ENCODE measurements at regions not wholly inside any gene's neighbourhood (a gene's known extent, or its start where the extent isn't known, plus 50 kb on each side); places are given as distances from the start of the nearest gene placed in this dataset.
"Not testable (repeated sequence)": the region's sequence is repeated elsewhere in the genome, so short reads cannot be mapped to it uniquely, and the experiment has no call there.

DNA sequence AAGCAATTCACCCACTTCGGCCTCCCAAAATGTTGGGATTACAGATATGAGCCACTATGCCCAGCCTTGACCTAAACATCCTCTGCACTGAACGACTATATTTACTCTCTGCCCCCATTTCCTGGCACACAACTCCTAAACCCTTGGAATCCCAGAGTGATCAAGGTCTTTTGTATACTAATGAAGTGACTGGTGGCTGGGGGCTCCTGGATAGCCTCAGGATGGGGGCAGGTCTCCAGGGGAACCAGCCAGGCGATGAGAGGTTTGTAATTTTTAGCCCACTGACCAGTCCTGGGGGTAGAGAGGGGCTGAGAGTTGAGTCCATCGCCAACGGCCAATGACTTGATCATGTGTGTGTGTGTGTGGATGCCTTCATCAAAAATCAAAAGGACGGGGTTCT is 71.1 kb downstream of the FAM50B start:
- no peak for DNase-seq (ENCODE audit: low spot score)
- in situ Hi-C loops (cut with MboI; ENCODE audit: low pct_unique_long_range_greater_than_20kb, low sequenced_read_pairs, unreplicated experiment) = no loop called here
- TF ChIP-seq, protein P1, sequence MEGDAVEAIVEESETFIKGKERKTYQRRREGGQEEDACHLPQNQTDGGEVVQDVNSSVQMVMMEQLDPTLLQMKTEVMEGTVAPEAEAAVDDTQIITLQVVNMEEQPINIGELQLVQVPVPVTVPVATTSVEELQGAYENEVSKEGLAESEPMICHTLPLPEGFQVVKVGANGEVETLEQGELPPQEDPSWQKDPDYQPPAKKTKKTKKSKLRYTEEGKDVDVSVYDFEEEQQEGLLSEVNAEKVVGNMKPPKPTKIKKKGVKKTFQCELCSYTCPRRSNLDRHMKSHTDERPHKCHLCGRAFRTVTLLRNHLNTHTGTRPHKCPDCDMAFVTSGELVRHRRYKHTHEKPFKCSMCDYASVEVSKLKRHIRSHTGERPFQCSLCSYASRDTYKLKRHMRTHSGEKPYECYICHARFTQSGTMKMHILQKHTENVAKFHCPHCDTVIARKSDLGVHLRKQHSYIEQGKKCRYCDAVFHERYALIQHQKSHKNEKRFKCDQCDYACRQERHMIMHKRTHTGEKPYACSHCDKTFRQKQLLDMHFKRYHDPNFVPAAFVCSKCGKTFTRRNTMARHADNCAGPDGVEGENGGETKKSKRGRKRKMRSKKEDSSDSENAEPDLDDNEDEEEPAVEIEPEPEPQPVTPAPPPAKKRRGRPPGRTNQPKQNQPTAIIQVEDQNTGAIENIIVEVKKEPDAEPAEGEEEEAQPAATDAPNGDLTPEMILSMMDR (IDR thresholded peaks at IDR 0.05; ENCODE audit: extremely low read depth, insufficient read depth, missing control alignments) = no peak

DNA sequence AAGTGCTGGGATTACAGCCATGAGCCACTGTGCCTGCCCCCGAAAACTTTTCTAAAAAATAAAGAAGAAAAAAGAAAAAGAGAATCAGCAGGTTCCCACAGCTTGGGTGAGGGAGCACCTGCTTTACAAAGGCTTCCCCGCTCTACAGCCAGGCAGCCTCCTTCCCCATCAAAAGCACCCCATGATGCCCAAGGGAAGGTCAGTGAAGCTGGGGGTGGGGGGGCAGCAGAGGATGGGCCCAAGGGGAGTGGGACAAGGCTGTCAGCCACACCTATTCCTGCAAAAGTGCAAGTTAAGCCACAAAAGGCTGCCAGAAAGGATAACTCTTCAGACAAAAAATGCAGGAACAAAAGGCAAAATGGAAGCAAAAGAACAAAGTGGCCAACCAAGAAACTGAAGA is 72.5 kb downstream of the FAM50B start:
- TF ChIP-seq, protein P1 (IDR thresholded peaks at IDR 0.05; ENCODE audit: extremely low read depth, insufficient read depth, missing control alignments) = no peak
- in situ Hi-C loops (cut with MboI; ENCODE audit: low pct_unique_long_range_greater_than_20kb, low sequenced_read_pairs, unreplicated experiment) = no loop called here
- no peak for DNase-seq (ENCODE audit: low spot score)

DNA sequence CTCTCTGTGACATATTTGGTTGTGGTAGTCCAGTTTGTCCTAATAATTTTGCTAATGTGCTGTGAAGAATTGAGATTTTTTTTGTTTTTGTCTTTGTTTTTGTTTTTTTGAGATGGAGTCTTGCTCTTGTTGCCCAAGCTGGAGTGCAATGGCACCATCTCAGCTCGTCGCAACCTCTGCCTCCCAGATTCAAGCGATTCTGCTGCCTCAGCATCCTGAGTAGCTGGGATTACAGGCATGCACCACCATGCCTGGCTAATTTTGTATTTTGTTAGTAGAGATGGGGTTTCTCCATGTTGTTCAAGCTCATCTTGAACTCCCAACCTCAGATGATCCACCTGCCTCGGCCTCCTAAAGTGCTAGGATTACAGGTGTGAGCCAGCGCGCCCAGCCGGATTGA is 73.4 kb downstream of the FAM50B start:
- DNase-seq (ENCODE audit: low spot score) = not testable (repeated sequence)

DNA sequence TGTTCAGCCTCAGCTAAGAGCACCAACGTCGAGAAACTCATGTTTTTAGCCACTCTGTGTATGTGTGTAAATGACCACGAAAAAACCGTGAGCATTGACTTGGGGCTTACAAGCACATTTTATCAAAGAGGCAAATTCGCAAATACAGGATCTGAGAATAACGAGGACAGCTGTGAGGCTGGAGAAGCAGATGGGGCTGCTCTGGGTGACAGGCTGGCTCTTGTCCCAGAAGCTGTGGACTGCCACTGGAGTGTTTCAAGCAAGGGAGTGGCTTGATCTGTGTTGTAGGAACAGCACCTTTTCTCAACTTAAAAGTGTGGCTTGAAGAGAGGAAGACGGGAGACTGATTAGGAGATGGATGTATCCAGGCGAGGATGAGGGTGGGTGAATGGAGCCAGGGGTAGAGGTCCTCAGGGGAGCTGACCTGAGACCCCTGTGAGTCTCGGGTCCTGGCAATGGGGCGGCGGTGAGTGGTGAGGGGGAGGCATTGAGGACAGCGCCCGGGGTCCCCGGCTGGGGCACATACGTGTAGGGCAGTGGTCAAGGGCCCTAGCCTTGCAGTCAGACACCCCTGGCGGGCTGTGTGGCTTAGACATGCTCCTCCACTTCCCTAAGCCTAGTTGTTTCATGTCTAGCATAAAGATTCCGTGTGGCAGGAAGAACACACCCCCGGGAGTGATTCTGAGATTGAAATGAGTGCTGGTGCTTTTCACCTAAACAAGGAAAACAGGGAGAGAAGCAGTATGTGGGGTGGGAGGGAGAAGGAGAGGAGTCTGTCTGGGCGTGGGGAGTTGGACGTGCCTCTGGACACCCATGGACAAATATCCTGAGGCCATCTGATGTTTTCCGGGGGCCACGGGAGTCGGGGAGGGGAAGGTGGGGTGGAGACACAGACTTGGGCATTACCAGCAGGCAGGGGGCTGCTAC is 76.3 kb downstream of the FAM50B start:
- DNase-seq (ENCODE audit: low spot score); in situ Hi-C loops (cut with MboI; ENCODE audit: low pct_unique_long_range_greater_than_20kb, low sequenced_read_pairs, unreplicated experiment): not testable (repeated sequence)

More for the DNA sequence above, 73.4 kb downstream of the FAM50B start:
- in situ Hi-C loops (cut with MboI; ENCODE audit: low pct_unique_long_range_greater_than_20kb, low sequenced_read_pairs, unreplicated experiment) = not testable (repeated sequence)

DNA sequence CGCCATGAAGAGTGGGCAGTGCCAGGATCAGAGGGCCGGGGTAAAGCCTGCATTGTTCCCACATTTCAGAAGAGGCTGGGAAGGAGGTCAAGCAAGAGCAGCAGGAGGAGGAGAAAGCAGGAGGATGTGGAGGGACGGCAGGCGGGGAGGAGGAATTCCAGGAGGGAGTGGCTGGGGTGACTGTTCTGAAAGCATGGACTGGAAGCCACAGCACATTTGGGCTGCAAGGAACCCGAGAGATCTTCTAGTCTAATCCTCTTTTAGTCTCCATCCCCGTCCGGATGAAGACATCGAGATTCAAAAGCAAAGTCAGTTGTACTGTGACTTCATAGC is 76.9 kb downstream of the FAM50B start:
- TF ChIP-seq, protein P1 (IDR thresholded peaks at IDR 0.05; ENCODE audit: extremely low read depth, insufficient read depth, missing control alignments) = no peak
- DNase-seq (ENCODE audit: low spot score) = no peak
- in situ Hi-C loops (cut with MboI; ENCODE audit: low pct_unique_long_range_greater_than_20kb, low sequenced_read_pairs, unreplicated experiment) = no loop called here

DNA sequence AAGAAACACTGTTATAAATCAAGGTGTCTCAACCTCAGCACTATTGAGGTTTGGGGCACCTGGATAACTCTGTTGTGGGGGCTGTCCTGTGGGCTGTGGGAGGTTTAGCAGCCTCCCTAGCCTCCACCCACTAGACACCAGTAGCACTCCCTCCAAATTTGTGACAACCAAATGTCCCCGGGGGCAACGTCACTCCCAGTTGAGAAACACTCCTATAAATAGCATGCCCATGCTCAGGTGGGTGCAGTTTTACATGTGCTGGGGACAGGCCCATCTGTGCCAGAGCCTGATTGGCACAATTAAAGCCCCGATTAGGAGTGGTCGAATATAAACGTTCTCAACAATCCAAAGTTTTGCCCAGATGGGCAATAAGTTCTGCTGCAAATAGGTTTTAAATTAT is 78.9 kb downstream of the FAM50B start:
- in situ Hi-C loops (cut with MboI; ENCODE audit: low pct_unique_long_range_greater_than_20kb, low sequenced_read_pairs, unreplicated experiment) = no loop called here
- DNase-seq (ENCODE audit: low spot score) = no peak
- TF ChIP-seq, protein P1 (IDR thresholded peaks at IDR 0.05; ENCODE audit: extremely low read depth, insufficient read depth, missing control alignments) = no peak

DNA sequence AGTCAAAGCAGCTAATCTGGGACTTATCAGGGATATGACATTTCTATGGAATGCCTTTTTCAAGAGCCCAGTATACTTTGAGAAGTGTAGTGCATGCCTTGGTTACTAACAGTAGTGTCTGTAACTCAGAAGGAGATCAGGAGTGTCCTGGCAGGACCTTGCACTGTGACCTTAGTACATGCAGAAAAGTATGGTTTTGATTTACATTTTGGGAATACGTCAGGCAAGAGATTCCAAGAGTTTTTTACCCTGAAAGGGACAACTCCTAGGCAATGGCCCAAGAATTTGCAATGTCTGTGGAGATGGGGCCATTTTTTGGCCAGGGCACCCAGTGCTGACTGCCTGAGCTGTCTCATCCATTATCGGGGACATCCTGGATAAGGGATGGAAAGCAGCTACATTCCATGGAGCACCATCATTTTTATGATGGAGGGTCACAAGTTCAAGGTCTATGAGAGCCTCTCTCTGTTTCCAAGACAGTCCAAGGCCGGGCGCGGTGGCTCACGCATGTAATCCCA is 80.2 kb downstream of the FAM50B start:
- TF ChIP-seq, protein P1 (IDR thresholded peaks at IDR 0.05; ENCODE audit: extremely low read depth, insufficient read depth, missing control alignments) = no peak
- no peak for DNase-seq (ENCODE audit: low spot score)
- in situ Hi-C loops (cut with MboI; ENCODE audit: low pct_unique_long_range_greater_than_20kb, low sequenced_read_pairs, unreplicated experiment) = no loop called here
